Ovary (tissue), 7 donors: ENCODE measurements at regions not wholly inside any gene's neighbourhood (a gene's known extent, or its start where the extent isn't known, plus 50 kb on each side); places are given as distances from the start of the nearest gene placed in this dataset.

Experiments used
- DNase-seq, 5 donors: peaks; one replicate each; pipeline ENCODE4 v3.0.0-alpha.2; 2019 to 2020
- H3K27ac ChIP-seq, 2 donors: fragments of 200-600 bp; one replicate each; pipeline versions ENCODE4 v1.5.1 to v1.8.0; 2019 to 2022
- H3K27me3 ChIP-seq: fragments of 200-600 bp; one replicate; pipeline ENCODE4 v1.8.0; 2022
- H3K36me3 ChIP-seq: fragments of 200-600 bp; sonication (generic); one replicate; pipeline ENCODE4 v1.5.1; 2019
- H3K4me1 ChIP-seq: one replicate; pipeline ENCODE4 v1.8.1; 2013; ENCODE audit warnings: mild to moderate bottlenecking, moderate library complexity; ENCODE audit not compliant: insufficient read depth
- H3K4me3 ChIP-seq: fragments of 200-600 bp; sonication (generic); one replicate; pipeline ENCODE4 v1.5.1; 2017
- H3K9me3 ChIP-seq, 2 donors: fragments of 200-600 bp in 1 of 2; sonication (generic) in 1 of 2; one replicate each; pipeline versions ENCODE4 v1.5.1 to v1.8.1; 2013 to 2019; ENCODE audit warnings: mild to moderate bottlenecking in 1 of 2, moderate library complexity in 1 of 2
- EP300 ChIP-seq: sonication (generic); formaldehyde crosslinking; IDR thresholded peaks from one replicate; pipeline ENCODE4 v1.6.1; 2017; ENCODE audit warnings: antibody characterized with exemption
- POLR2A ChIP-seq: fragments of 450-650 bp; IDR thresholded peaks from one replicate; pipeline ENCODE4 v1.6.1; 2017; ENCODE audit warnings: antibody characterized with exemption, mild to moderate bottlenecking, moderate library complexity
- WGBS, 3 donors: extraction: QIAGEN DNeasy Blood & Tissue Kit in 1 of 3; methylation state at CpG; one replicate each; pipeline versions ENCODE4 v1.1.5 to v1.1.7; 2013 to 2017; 5-methylcytosine and 5-hydroxymethylcytosine counted together
- intact Hi-C, 4 donors: fragments of 100-400 bp; cut with DNase I; formaldehyde crosslinking; loops; one replicate each; pipeline versions ENCODE4 v1.11.0 to v1.15.1; 2022 to 2023
- TF ChIP-seq, protein P1 (sequence below), 3 donors: fragments of 450-650 bp in 2 of 3; fragments of 200-600 bp in 1 of 3; IDR thresholded peaks; one replicate each; pipeline versions ENCODE4 v1.5.1 to v1.8.0; 2016 to 2022; ENCODE audit warnings: antibody characterized with exemption in 3 of 3, mild to moderate bottlenecking in 1 of 3
- donor health status: DM: no; HTN: no; CAD: no; lungs with moderate emphysema.
- donor health status: DM: no; HTN: no; CAD: no.
- donor health status: Bipolar disorder and iron deficiency.
- donor health status: DM: no; HTN: no; CAD: no.
- donor health status: DM: yes; HTN: yes; CAD: no.

DNA sequence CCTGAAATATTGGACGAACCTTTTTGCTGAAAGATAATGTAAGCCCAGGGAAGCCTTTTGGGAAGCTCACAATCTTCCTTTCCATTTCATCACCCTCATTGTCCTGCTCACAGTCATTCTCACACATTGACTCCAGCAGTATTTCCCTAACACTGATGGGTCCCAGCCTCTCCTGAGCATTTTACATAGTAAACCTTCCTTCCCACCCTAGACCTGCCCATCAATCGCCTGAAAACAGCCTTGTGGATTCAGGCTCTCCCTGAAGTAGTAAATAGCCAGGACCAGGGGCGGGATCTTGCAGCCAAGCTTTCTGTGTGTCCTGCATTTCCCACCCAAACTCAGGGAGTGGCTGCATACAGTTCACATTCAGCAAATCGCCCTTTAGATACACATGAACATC is 149.9 kb downstream of the CYRIA start:
- no peaks in the 10 kb centered on the region for H3K36me3 ChIP-seq
- no peaks in the 10 kb centered on the region for H3K4me1 ChIP-seq
- intact Hi-C loops: no loop called here
- H3K27me3 ChIP-seq: no peaks in the 10 kb centered on the region
- 75 to 85% (median 78%) methylated on average over 4 of the region's 4 CpGs for WGBS, 3 donors
- H3K9me3 ChIP-seq: no peaks in the 10 kb centered on the region
- TF ChIP-seq, protein P1, sequence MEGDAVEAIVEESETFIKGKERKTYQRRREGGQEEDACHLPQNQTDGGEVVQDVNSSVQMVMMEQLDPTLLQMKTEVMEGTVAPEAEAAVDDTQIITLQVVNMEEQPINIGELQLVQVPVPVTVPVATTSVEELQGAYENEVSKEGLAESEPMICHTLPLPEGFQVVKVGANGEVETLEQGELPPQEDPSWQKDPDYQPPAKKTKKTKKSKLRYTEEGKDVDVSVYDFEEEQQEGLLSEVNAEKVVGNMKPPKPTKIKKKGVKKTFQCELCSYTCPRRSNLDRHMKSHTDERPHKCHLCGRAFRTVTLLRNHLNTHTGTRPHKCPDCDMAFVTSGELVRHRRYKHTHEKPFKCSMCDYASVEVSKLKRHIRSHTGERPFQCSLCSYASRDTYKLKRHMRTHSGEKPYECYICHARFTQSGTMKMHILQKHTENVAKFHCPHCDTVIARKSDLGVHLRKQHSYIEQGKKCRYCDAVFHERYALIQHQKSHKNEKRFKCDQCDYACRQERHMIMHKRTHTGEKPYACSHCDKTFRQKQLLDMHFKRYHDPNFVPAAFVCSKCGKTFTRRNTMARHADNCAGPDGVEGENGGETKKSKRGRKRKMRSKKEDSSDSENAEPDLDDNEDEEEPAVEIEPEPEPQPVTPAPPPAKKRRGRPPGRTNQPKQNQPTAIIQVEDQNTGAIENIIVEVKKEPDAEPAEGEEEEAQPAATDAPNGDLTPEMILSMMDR (IDR thresholded peaks at IDR 0.05): no peak
- no peak for TF ChIP-seq EP300
- no peak overlapping the region for H3K27ac ChIP-seq
- H3K4me3 ChIP-seq: no peak overlapping the region
- DNase-seq: no peak

DNA sequence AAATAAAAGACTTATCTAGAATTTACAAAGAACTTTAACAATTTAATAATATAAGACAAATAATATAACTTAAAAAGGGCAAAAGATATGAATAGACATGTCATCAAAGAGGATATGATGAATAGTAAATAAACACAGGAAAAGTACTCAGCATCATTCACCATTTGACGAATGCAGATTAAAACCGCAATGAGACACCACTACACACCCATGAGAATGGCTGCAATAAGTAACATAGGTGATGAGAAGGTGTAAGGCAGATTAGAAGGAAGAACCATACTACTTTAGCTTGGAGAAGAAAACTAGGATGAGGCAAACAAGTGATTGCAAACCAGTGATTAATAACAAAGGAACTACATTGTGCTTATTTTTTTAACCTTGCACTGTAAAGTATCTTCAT is 152.0 kb downstream of the CYRIA start:
- WGBS, 3 donors: 79 to 89% (median 83%) methylated on average over 2 of the region's 2 CpGs
- Histone ChIP-seq H3K27ac (no peak overlapping the region), H3K36me3 (no peaks in the 10 kb centered on the region), H3K9me3 (no peaks in the 10 kb centered on the region), H3K27me3 (no peaks in the 10 kb centered on the region), H3K4me1 (no peaks in the 10 kb centered on the region), H3K4me3 (no peak overlapping the region)
- no peak for DNase-seq
- TF ChIP-seq, protein P1 (IDR thresholded peaks at IDR 0.05): no peak
- intact Hi-C loops: no loop called here

DNA sequence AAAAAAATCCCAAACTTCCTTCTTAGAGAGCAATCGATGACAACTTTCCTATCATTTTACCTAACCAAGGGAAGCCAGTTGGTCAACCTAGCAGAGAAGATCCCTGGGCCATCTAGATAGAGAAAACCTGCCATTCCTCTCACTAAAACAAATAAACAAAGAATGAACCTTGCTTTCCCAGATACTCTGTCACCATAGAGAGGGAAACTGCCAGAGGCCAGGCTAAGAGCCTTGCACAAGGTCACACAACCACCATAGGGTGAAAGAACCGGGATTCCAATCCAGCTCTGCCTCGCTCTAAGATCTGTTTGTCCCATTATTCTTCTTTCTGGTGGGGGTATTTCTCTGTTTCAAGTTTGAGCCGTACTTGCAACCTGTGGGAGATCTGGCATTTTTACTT is 154.6 kb downstream of the CYRIA start:
- no peaks in the 10 kb centered on the region for H3K4me1 ChIP-seq
- DNase-seq: no peak
- H3K4me3 ChIP-seq: no peak overlapping the region
- TF ChIP-seq EP300: no peak
- TF ChIP-seq POLR2A: no peak
- TF ChIP-seq, protein P1 (IDR thresholded peaks at IDR 0.05): no peak
- no peaks in the 10 kb centered on the region for H3K36me3 ChIP-seq
- no peaks in the 10 kb centered on the region for H3K27me3 ChIP-seq
- H3K9me3 ChIP-seq: no peaks in the 10 kb centered on the region
- 82 to 86% (median 85%) methylated on average over 4 of the region's 4 CpGs for WGBS, 3 donors
- H3K27ac ChIP-seq: no peak overlapping the region
- intact Hi-C loops: no loop called here

DNA sequence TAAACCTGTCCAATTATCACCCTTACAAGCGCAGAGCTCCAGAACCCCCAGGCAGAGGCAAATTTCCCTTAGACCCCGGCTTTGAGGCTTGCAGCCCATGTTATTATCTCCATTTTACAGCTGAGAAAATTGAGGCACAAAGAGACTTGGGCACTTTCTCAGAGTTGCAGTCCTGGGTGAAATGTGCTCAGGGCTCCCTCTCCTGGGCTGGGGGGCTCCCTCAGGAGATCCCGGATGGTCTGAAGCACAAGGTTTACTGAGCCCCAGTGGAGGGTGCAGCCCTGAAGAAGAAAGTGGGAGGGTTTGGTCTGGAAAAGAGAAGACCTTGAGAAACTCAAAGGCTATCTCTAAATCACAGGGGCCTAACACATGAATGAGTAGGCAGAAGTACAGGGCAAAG is 156.6 kb downstream of the CYRIA start:
- H3K4me1 ChIP-seq: no peaks in the 10 kb centered on the region
- no peaks in the 10 kb centered on the region for H3K36me3 ChIP-seq
- TF ChIP-seq EP300 (no peak), POLR2A (no peak)
- TF ChIP-seq, protein P1 (IDR thresholded peaks at IDR 0.05): no peak
- WGBS, 3 donors: 58 to 73% (median 72%) methylated on average over 3 of the region's 3 CpGs
- no peak for DNase-seq
- intact Hi-C loops: loop anchor here in 2 of 4 donors (5.0 to 10.0 kb wide), 3 partner anchors 554 to 874 kb away; no protein-coding TSS in a partner anchor
- H3K27me3 ChIP-seq: no peaks in the 10 kb centered on the region
- no peak overlapping the region for H3K4me3 ChIP-seq
- no peak overlapping the region for H3K27ac ChIP-seq
- H3K9me3 ChIP-seq: no peaks in the 10 kb centered on the region

DNA sequence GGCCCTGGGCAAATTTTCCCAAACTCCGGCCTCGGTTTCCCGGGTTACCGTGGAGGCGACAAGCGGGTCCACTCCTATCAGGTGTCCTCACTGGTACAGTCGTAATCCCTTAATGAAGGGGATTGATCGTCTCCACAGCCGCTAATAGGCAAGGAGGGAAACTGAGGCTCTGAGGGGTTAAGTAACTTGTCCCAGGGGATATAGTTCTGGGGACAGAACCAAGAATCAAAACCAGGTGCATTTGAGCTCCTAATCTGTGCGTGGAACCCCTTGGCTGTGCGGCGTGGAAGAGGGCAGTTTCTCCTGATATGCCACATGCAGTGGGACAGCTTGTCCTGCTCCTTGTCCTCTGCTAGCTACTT is 157.2 kb downstream of the CYRIA start:
- no peak for DNase-seq
- WGBS, 3 donors: 17 to 27% (median 25%) methylated on average over 12 of the region's 12 CpGs
- TF ChIP-seq, protein P1 (IDR thresholded peaks at IDR 0.05): no peak
- TF ChIP-seq EP300 (no peak), POLR2A (no peak)
- H3K27me3 ChIP-seq: no peaks in the 10 kb centered on the region
- no peaks in the 10 kb centered on the region for H3K4me1 ChIP-seq
- no peaks in the 10 kb centered on the region for H3K9me3 ChIP-seq
- no peak overlapping the region for H3K4me3 ChIP-seq
- H3K36me3 ChIP-seq: no peaks in the 10 kb centered on the region
- H3K27ac ChIP-seq: no peak overlapping the region
- intact Hi-C loops: loop anchor here in 2 of 4 donors (5.0 to 10.0 kb wide), 3 partner anchors 554 to 874 kb away; no protein-coding TSS in a partner anchor
